Esophagus muscularis mucosa (tissue), 4 donors: ENCODE measurements at regions not wholly inside any gene's neighbourhood (a gene's known extent, or its start where the extent isn't known, plus 50 kb on each side); places are given as distances from the start of the nearest gene placed in this dataset.

Experiments
- DNase-seq: peaks from one replicate; pipeline ENCODE4 v3.0.0-alpha.2; 2017; ENCODE audit errors: extremely low spot score
- H3K27ac ChIP-seq, 4 donors: fragments of 200-600 bp; sonication (generic); replicated peaks in 1 of 4; 1 replicate in 3 of 4; 2 replicates in 1 of 4; pipeline ENCODE4 v1.5.1; 2016 to 2019; ENCODE audit warnings: mild to moderate bottlenecking in 1 of 4
- H3K27me3 ChIP-seq, 4 donors: fragments of 200-600 bp; sonication (generic); one replicate each; pipeline versions ENCODE4 v1.5.1 to v1.6.0; 2016 to 2019
- H3K36me3 ChIP-seq, 4 donors: fragments of 200-600 bp; sonication (generic); one replicate each; pipeline ENCODE4 v1.5.1; 2016 to 2019
- H3K4me1 ChIP-seq, 4 donors: fragments of 200-600 bp; sonication (generic); one replicate each; pipeline ENCODE4 v1.5.1; 2016 to 2019
- H3K4me3 ChIP-seq, 4 donors: fragments of 200-600 bp; sonication (generic); 1 replicate in 2 of 4; 2 replicates in 2 of 4; pipeline ENCODE4 v1.5.1; 2016 to 2019; ENCODE audit warnings: mild to moderate bottlenecking in 4 of 4, moderate library complexity in 1 of 4
- H3K9me3 ChIP-seq, 4 donors: fragments of 200-600 bp; sonication (generic); 1 replicate in 3 of 4; 2 replicates in 1 of 4; pipeline ENCODE4 v1.5.1; 2016 to 2019
- CTCF ChIP-seq, 3 experiments: fragments of 200-600 bp in 2 of 3; fragments of 450-650 bp in 1 of 3; sonication (generic) in 2 of 3; IDR thresholded peaks; one replicate each; pipeline ENCODE4 v1.5.1; 2017 to 2019; ENCODE audit warnings: antibody characterized with exemption in 3 of 3, mild to moderate bottlenecking in 2 of 3, moderate library complexity in 1 of 3
- EP300 ChIP-seq: sonication (generic); formaldehyde crosslinking; IDR thresholded peaks from one replicate; pipeline ENCODE4 v1.6.1; 2017; ENCODE audit warnings: antibody characterized with exemption
- POLR2A ChIP-seq: fragments of 450-650 bp; IDR thresholded peaks from one replicate; pipeline ENCODE4 v1.6.1; 2017; ENCODE audit warnings: antibody characterized with exemption, moderate library complexity, mild to moderate bottlenecking, low read depth
- POLR2AphosphoS5 ChIP-seq, 2 donors: sonication (generic); formaldehyde crosslinking; IDR thresholded peaks; one replicate each; pipeline ENCODE4 v1.6.1; 2017; ENCODE audit warnings: antibody characterized with exemption in 2 of 2
- WGBS: methylation state at CpG from one replicate; pipeline ENCODE4 v1.1.5; 2018; 5-methylcytosine and 5-hydroxymethylcytosine counted together
- intact Hi-C: fragments of 100-400 bp; cut with DNase I; formaldehyde crosslinking; loops from one replicate; pipeline ENCODE4 v1.15.1; 2023

GRCh38 chr6:160859822-160860221, 131.7 kb upstream of the MAP3K4 start:
- Histone ChIP-seq H3K36me3 (no peaks in the 10 kb centered on the region), H3K9me3 (no peaks in the 10 kb centered on the region), H3K4me3 (no peak overlapping the region), H3K27ac (no peak overlapping the region), H3K4me1 (no peaks in the 10 kb centered on the region), H3K27me3 (no peaks in the 10 kb centered on the region)
- DNase-seq = no peak
- intact Hi-C loops = no loop called here
- 60% methylated on average over 6 of the region's 9 CpGs for WGBS
- TF ChIP-seq CTCF (IDR thresholded peaks at IDR 0.05) = no peak
- no peak for TF ChIP-seq POLR2AphosphoS5 (IDR thresholded peaks at IDR 0.05)
- no peak for TF ChIP-seq EP300
- no peak for TF ChIP-seq POLR2A

GRCh38 chr6:160861824-160862223, 129.7 kb upstream of the MAP3K4 start:
- intact Hi-C loops = no loop called here
- 17% methylated on average over 2 of the region's 4 CpGs for WGBS
- DNase-seq = no peak
- Histone ChIP-seq H3K36me3 (no peaks in the 10 kb centered on the region), H3K4me1 (no peaks in the 10 kb centered on the region), H3K27me3 (no peaks in the 10 kb centered on the region), H3K27ac (no peak overlapping the region), H3K9me3 (no peaks in the 10 kb centered on the region), H3K4me3 (no peak overlapping the region)
- TF ChIP-seq CTCF (IDR thresholded peaks at IDR 0.05) = no peak
- no peak for TF ChIP-seq EP300
- TF ChIP-seq POLR2AphosphoS5 (IDR thresholded peaks at IDR 0.05) = no peak
- no peak for TF ChIP-seq POLR2A

- no peaks in the 10 kb centered on the region for H3K36me3 ChIP-seq
- no peaks in the 10 kb centered on the region for H3K9me3 ChIP-seq
- H3K27me3 ChIP-seq = no peaks in the 10 kb centered on the region
- no peak for DNase-seq
- WGBS = 91% methylated on average over 8 of the region's 18 CpGs
- no peak overlapping the region for H3K27ac ChIP-seq
- TF ChIP-seq POLR2AphosphoS5 (IDR thresholded peaks at IDR 0.05) (no peak), POLR2A (no peak), CTCF (IDR thresholded peaks at IDR 0.05) (no peak), EP300 (no peak)
- intact Hi-C loops = no loop called here
- no peaks in the 10 kb centered on the region for H3K4me1 ChIP-seq
- no peak overlapping the region for H3K4me3 ChIP-seq
Observed at GRCh38 chr6:160863782-160864181, 127.8 kb upstream of the MAP3K4 start.

- 93% methylated on average over 1 of the region's 1 CpG for WGBS
- Histone ChIP-seq H3K27ac (no peak overlapping the region), H3K9me3 (no peaks in the 10 kb centered on the region), H3K27me3 (no peaks in the 10 kb centered on the region), H3K36me3 (no peaks in the 10 kb centered on the region), H3K4me3 (no peak overlapping the region), H3K4me1 (no peaks in the 10 kb centered on the region)
- intact Hi-C loops = no loop called here
- DNase-seq = no peak
- TF ChIP-seq EP300 = no peak
- TF ChIP-seq POLR2AphosphoS5 (IDR thresholded peaks at IDR 0.05) = no peak
- TF ChIP-seq CTCF (IDR thresholded peaks at IDR 0.05) = no peak
- no peak for TF ChIP-seq POLR2A
Observed at GRCh38 chr6:160871320-160871719, 120.2 kb upstream of the MAP3K4 start.

- peaks cover 0 to 8% (median 0%) of the 10 kb centered on the region in 4 donors for H3K27me3 ChIP-seq
- DNase-seq = no peak
- peaks cover 0 to 7% (median 0%) of the 10 kb centered on the region in 4 donors for H3K4me1 ChIP-seq
- no peak for TF ChIP-seq POLR2AphosphoS5 (IDR thresholded peaks at IDR 0.05)
- no peak for TF ChIP-seq CTCF (IDR thresholded peaks at IDR 0.05)
- intact Hi-C loops = no loop called here
- H3K4me3 ChIP-seq = no peak overlapping the region
- WGBS = 9% methylated on average over 2 of the region's 2 CpGs
- no peaks in the 10 kb centered on the region for H3K36me3 ChIP-seq
- H3K27ac ChIP-seq = no peak overlapping the region
- H3K9me3 ChIP-seq = no peaks in the 10 kb centered on the region
Observed at GRCh38 chr6:160881148-160881808, 110.3 kb upstream of the MAP3K4 start.
